ENCODE measurements at regions not wholly inside any gene's neighbourhood (a gene's known extent, or its start where the extent isn't known, plus 50 kb on each side); places are given as distances from the start of the nearest gene placed in this dataset.

GRCh38 chr5:61809651-61810050 is 477.6 kb downstream of the ZSWIM6 start:
- no peak overlapping the region for H3K4me3 ChIP-seq
- no peaks in the 10 kb centered on the region for H3K9me3 ChIP-seq
- no peaks in the 10 kb centered on the region for H3K36me3 ChIP-seq
- 71 to 79% (median 73%) methylated on average over 4 of the region's 4 CpGs for WGBS, 4 donors
- no peak for TF ChIP-seq CTCF (IDR thresholded peaks at IDR 0.05)
- no peak for TF ChIP-seq POLR2A (IDR thresholded peaks at IDR 0.05)
- no peak overlapping the region for H3K27ac ChIP-seq
- intact Hi-C loops (cut with DNase I): loop anchor here in 4 of 10 donors (10.0 kb wide), 2 partner anchors 475 to 755 kb away; partner anchors contain the start of gene ZSWIM6 (in 1 of the 4)
- ATAC-seq: no peak
- DNase-seq: no peak
- peaks cover 0 to 35% (median 5%) of the 10 kb centered on the region in 9 donors for H3K27me3 ChIP-seq
- no peaks in the 10 kb centered on the region for H3K4me1 ChIP-seq

GRCh38 chr5:61811052-61811451 is 479.0 kb downstream of the ZSWIM6 start:
- no peak for TF ChIP-seq CTCF (IDR thresholded peaks at IDR 0.05)
- no peak for TF ChIP-seq POLR2A (IDR thresholded peaks at IDR 0.05)
- no peaks in the 10 kb centered on the region for H3K36me3 ChIP-seq
- no peak for ATAC-seq
- 67 to 79% (median 73%) methylated on average over 1 of the region's 1 CpG for WGBS, 4 donors
- H3K9me3 ChIP-seq: no peaks in the 10 kb centered on the region
- peaks cover 0 to 46% (median 5%) of the 10 kb centered on the region in 9 donors for H3K27me3 ChIP-seq
- no peak for DNase-seq
- intact Hi-C loops (cut with DNase I): loop anchor here in 4 of 10 donors (10.0 kb wide), 2 partner anchors 476 to 756 kb away; partner anchors contain the start of gene ZSWIM6 (in 1 of the 4)
- H3K4me3 ChIP-seq: no peak overlapping the region
- no peaks in the 10 kb centered on the region for H3K4me1 ChIP-seq
- H3K27ac ChIP-seq: no peak overlapping the region

GRCh38 chr5:61813361-61813760 is 481.3 kb downstream of the ZSWIM6 start:
- TF ChIP-seq CTCF (IDR thresholded peaks at IDR 0.05) (no peak), POLR2A (IDR thresholded peaks at IDR 0.05) (no peak)
- Histone ChIP-seq H3K9me3 (no peaks in the 10 kb centered on the region), H3K27ac (no peak overlapping the region), H3K36me3 (no peaks in the 10 kb centered on the region), H3K4me3 (no peak overlapping the region), H3K27me3 (peaks cover 0 to 55% (median 5%) of the 10 kb centered on the region in 9 donors), H3K4me1 (peaks cover 0 to 6% (median 0%) of the 10 kb centered on the region in 12 donors)
- DNase-seq: no peak
- WGBS, 4 donors: 83 to 95% (median 89%) methylated on average over 1 of the region's 1 CpG
- no peak for ATAC-seq
- intact Hi-C loops (cut with DNase I): loop anchor here in 4 of 10 donors (10.0 kb wide), 2 partner anchors 479 to 759 kb away; partner anchors contain the start of gene ZSWIM6 (in 1 of the 4)

- H3K27ac ChIP-seq: no peak overlapping the region
- no peaks in the 10 kb centered on the region for H3K36me3 ChIP-seq
- TF ChIP-seq CTCF (IDR thresholded peaks at IDR 0.05): no peak
- no peak for TF ChIP-seq POLR2A (IDR thresholded peaks at IDR 0.05)
- peaks cover 0 to 6% (median 0%) of the 10 kb centered on the region in 12 donors for H3K4me1 ChIP-seq
- 96 to 99% (median 98%) methylated on average over 1 of the region's 1 CpG for WGBS, 4 donors
- no peak for DNase-seq
- intact Hi-C loops (cut with DNase I): loop anchor here in 6 of 10 donors (5.0 to 10.0 kb wide), 4 partner anchors 481 to 763 kb away; partner anchors contain the start of gene ZSWIM6 (in 1 of the 6)
- no peak for ATAC-seq
- no peak overlapping the region for H3K4me3 ChIP-seq
- peaks cover 0 to 55% (median 5%) of the 10 kb centered on the region in 9 donors for H3K27me3 ChIP-seq
- H3K9me3 ChIP-seq: no peaks in the 10 kb centered on the region
Observed at GRCh38 chr5:61815339-61815738, 483.3 kb downstream of the ZSWIM6 start.
